HFFc6 (cell line): ENCODE measurements at regions not wholly inside any gene's neighbourhood (a gene's known extent, or its start where the extent isn't known, plus 50 kb on each side); places are given as distances from the start of the nearest gene placed in this dataset.

ENCODE experiments used
- DNase-seq: peaks from one replicate; pipeline ENCODE4 v3.0.0-alpha.2; 2018
- H3K27ac Mint-ChIP-seq: 2 replicates; pipeline ENCODE4 v1.8.0; 2020; ENCODE audit warnings: mild to moderate bottlenecking, mixed read lengths
- H3K27me3 Mint-ChIP-seq: 2 replicates; pipeline ENCODE4 v1.8.0; 2021; ENCODE audit warnings: mild to moderate bottlenecking, moderate library complexity, mixed read lengths; ENCODE audit not compliant: insufficient read depth
- H3K36me3 Mint-ChIP-seq: 2 replicates; pipeline ENCODE4 v1.8.0; 2021; ENCODE audit warnings: low read depth, mixed read lengths
- H3K4me1 Mint-ChIP-seq: 2 replicates; pipeline ENCODE4 v1.8.0; 2020; ENCODE audit warnings: low read depth, mixed read lengths
- H3K4me3 Mint-ChIP-seq: 2 replicates; pipeline ENCODE4 v1.8.0; 2020; ENCODE audit warnings: mild to moderate bottlenecking, moderate library complexity, mixed read lengths
- H3K9me3 Mint-ChIP-seq: 2 replicates; pipeline ENCODE4 v1.8.0; 2020; ENCODE audit warnings: mild to moderate bottlenecking, mixed read lengths
- TF ChIP-seq, protein P1 (sequence below): fragments of 200-600 bp; sonication (generic); IDR thresholded peaks from 2 replicates; pipeline ENCODE4 v1.5.0; 2021; ENCODE audit warnings: antibody characterized with exemption, mild to moderate bottlenecking

DNA sequence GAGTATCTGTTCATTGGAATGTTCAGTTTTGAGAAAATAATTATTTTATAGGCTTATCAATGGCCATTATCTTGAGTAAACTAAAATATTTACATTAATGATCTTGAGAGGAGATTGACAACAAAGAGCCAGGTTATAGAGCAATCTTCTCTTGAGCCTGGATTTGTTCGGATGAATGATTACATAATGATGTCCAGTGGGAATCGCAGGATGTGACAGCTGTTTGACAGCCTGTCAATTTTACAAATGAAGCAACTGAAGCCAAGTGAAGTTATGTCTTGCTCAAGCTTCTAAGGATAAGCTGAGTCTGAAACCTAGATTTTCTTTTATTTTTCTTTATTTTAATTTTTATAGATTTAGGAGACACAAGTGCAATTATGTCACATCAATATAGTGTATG lies 52.1 kb upstream of the BACH1 start:
- Mint-ChIP-seq H3K4me3 (no peak overlapping the region), H3K4me1 (peaks cover 11% of the 10 kb centered on the region; the same call in 1 of the 2 replicates), H3K27me3 (no peaks in the 10 kb centered on the region), H3K27ac (no peak overlapping the region), H3K36me3 (no peaks in the 10 kb centered on the region), H3K9me3 (no peaks in the 10 kb centered on the region)
- no peak for DNase-seq
- TF ChIP-seq, protein P1, sequence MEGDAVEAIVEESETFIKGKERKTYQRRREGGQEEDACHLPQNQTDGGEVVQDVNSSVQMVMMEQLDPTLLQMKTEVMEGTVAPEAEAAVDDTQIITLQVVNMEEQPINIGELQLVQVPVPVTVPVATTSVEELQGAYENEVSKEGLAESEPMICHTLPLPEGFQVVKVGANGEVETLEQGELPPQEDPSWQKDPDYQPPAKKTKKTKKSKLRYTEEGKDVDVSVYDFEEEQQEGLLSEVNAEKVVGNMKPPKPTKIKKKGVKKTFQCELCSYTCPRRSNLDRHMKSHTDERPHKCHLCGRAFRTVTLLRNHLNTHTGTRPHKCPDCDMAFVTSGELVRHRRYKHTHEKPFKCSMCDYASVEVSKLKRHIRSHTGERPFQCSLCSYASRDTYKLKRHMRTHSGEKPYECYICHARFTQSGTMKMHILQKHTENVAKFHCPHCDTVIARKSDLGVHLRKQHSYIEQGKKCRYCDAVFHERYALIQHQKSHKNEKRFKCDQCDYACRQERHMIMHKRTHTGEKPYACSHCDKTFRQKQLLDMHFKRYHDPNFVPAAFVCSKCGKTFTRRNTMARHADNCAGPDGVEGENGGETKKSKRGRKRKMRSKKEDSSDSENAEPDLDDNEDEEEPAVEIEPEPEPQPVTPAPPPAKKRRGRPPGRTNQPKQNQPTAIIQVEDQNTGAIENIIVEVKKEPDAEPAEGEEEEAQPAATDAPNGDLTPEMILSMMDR = no peak

DNA sequence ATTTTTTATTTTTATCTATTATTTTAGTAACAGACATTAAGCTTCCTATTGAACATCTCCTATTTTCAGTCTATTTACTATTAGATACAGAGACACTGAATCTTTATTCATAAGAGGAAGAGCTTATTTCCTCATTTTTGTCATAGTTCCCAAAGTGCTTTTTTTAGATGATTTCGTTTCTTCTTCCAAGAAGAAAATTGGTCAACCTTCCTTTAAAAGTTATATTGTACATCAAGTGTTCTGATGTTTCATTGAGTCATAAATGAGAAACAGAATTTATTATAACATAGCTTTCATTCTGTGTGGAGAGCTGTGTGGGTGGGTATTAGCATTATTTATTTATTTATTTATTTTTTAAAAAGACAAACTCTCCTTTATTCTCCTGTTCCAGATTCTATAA lies 50.6 kb upstream of the BACH1 start:
- TF ChIP-seq, protein P1 = no peak
- H3K9me3 Mint-ChIP-seq = peaks cover 6% of the 10 kb centered on the region
- H3K27ac Mint-ChIP-seq = no peak overlapping the region
- DNase-seq = no peak
- H3K36me3 Mint-ChIP-seq = peaks cover 9% of the 10 kb centered on the region
- H3K4me3 Mint-ChIP-seq = no peak overlapping the region
- no peaks in the 10 kb centered on the region for H3K27me3 Mint-ChIP-seq
- H3K4me1 Mint-ChIP-seq = peaks cover 11% of the 10 kb centered on the region; the same call in 1 of the 2 replicates
